T1000 (cell line): ENCODE measurements at regions not wholly inside any gene's neighbourhood (a gene's known extent, or its start where the extent isn't known, plus 50 kb on each side); places are given as distances from the start of the nearest gene placed in this dataset.

Experiments
- DNase-seq: peaks from one replicate; lab custom pipeline; 2025; ENCODE audit warnings: mixed read lengths; lab: John Stamatoyannopoulos, UW

DNA sequence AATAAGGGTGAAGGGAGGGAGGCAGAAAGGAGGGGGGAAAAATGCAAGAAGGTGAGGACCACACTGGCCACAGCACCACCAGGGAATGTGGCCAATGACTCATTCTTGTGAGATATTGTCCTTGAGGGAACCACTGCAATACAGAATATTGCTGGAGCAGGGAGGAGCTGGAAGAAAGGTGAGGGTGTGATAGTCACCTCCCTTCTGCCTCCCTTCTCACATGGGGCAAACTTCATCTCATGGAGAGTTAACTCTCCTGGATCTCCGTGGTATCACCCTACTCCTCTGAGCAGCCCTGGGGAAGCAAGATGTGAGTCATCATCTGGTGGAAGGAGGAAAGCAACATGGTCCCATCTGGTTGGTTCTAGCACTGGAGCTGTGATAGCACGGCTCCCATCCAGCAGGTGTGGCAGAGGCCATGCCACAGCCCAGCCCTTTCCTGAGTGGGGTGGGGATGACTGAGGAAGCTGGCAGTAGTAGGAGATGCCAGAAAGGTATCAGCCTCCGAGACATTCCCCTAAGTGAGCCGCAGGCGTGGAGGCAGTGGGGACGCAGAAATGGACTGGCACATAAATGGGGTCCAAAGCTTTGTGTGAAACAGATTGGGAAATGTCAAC lies 115.9 kb upstream of the LPP start:
- no peak for DNase-seq

DNA sequence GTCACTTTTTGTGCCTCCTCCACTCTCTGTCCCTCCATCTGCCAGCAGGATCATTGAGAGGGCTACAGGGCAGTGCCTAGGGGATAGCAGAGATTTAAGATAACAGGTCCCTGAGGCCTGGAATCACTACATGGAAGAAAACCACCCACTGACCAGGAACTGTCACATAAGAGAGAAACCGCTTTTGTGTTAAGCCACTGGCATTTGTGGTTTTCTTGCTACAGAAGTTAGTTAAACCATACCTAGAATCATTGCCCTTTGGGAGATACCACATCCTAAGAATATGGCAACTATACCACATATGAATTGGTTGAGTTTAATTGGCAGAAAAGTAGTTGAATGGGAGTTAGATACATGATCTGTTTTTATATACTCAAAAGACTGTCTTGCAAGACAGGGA lies 112.8 kb upstream of the LPP start:
- DNase-seq, result no peak

DNA sequence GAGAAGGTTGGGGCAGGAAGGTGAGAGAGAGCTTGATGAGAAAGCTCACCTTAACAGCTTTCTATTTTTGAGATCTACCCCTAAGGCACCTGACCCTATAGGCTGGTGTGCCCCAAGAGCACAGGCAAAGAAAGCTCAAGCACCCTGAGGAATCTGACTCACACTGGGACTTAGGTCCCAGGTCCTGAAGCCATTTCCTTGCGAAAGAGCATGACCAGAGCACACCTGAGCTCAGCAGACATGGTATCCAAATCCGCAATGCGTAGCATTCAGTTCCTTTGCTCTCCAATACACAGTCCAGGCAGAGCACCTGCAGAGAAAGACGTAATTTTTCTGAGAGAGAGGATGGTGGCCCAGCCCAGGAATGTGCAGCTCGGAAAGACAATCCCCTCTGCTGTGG lies 112.1 kb upstream of the LPP start:
- no peak for DNase-seq

DNA sequence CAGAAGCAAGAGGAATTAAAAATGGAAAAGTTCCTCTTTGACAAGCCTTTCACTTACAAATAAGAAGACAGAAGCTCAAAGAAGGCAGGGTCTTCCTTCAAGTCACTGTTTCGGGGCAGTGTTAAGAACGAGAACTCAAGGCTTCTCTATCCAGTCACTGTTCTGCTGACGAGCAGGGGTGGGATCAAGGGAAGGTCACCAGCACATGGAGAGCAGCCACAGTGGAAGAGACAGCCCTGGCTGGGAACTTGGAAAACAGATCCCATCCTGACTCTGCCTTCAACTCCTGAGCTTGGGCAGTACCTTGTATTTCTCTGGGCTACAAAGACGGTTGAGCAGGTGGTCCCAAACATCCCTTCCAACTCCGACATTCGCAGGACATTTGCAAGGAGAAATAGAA lies 111.5 kb upstream of the LPP start:
- DNase-seq, result no peak

DNA sequence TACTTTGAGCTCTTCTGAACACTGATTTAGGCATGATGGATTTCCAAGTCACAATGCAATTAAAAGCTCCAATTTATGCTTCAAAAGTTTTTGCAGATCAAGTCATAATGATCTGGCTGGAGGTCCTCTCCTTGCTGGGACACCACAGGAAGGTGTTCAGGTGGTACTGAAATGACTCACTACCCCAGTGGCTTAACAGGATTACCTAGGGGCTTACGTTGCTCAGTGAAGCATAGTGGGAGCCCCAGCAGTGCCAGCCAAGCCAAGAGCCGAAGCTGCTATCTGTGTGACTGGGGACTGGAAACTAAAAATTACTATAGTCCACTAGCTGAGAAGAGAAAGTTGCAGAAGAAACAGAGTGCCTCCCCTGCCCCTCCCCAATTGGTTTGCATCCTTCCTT lies 110.1 kb upstream of the LPP start:
- DNase-seq, result no peak

DNA sequence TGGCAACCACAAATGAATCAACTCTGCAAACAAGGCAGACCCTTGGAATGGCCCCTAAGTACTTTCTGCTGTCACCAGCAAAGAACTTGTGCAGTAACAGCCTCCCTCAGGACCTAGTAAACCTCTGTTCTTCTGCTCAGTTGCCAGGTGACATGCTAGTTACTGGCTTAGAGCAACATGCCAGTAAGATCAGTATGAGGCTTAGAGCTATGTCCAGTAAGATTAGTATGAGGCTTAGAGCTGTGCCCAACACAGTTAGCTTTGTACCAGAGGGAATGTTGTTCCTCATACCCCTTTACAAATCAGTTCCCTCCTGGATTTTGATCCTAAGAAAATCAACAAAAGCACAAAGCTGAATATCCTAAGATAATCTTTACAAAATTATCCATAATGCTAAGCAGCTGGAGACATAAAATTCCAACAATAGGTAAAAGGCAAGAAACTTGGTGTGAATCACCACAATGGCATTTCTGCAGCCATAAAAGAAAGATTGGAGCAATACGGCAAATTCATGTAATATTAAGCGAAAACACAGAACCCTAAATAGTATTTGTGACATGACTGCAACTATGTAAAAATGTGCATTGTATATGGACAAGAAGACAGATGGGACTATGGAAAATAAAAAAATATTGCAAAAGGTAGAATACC lies 107.3 kb upstream of the LPP start:
- DNase-seq, result no peak

DNA sequence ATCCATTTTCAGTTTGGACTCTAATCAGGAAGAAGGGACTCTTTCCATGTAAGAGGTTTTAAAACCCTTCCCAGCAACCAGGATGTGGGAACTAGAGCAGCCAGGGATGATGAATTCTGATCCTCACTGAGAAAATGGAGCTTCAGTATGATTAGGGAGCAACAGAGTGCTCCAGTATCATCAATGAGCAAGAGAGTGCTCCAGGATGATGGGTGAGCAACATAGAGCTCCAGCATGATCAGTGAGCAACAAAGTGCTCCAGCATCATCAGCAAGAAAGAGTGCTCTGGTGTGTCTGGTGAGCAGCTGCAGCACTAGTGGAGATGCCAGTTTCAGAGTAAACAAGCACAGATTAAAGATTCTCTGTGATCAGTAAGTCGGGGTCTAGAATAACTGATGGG lies 106.4 kb upstream of the LPP start:
- no peak for DNase-seq

DNA sequence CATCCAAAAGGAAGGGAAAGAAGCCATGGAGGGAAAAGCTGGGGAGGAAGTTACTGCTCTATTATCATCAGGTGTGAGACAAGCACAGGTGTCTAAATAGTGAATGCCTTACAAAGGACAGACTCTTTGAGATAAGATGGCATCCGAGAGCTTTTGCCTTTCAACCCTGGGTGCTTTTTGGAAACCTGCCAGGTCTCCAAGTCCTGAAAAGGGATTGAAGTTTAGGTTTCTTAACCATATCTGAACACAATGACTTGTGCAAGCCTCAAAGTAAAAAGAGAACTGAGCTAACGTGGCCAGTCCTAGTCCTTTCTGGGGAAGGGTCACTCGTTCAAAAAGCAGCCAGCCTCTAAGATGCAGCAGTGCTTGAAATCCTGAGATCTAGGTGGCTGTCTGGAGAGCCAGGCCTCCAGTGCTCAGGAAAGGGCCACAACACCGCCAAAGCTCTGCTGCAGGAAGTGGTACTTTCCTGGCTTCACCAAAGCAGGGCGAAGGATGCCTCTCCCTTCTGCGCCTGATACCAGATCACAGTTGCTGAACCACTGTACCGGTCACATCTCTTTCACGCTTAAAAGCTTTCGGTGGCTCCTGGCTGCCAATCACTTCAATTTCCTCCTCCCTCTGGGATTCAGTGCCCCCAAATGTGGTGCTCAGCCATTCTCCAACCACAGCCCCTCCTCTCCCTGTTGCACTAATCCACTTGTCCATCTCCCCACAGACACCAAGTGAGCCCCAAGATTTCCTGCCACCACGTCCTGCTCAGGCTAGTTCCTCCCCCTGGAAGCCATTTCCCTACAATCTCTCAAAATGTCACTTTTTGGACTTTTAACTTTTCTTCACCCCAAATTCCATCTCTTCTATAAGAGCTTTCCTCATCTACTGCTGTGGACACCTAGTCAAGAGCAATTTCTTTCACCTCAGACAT lies 104.1 kb upstream of the LPP start:
- DNase-seq, result no peak

DNA sequence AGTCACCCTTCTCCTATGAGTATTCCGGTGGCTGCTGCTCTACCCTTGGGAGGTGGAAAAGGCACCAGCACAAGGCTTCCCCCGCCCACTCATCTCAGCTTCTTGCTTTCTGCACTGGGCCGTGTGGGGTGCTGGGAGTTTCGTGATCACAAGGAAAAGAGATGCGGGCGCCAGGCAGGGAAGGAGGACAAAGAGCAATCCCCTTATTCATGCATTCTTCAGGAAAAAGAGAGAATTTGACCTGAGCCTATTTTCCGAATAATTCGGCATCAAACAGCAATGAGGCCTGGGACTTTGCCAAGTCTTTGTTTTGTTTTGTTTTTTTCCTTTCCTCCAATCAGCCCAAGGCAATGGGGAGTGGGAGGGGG lies 102.2 kb upstream of the LPP start:
- no peak for DNase-seq

DNA sequence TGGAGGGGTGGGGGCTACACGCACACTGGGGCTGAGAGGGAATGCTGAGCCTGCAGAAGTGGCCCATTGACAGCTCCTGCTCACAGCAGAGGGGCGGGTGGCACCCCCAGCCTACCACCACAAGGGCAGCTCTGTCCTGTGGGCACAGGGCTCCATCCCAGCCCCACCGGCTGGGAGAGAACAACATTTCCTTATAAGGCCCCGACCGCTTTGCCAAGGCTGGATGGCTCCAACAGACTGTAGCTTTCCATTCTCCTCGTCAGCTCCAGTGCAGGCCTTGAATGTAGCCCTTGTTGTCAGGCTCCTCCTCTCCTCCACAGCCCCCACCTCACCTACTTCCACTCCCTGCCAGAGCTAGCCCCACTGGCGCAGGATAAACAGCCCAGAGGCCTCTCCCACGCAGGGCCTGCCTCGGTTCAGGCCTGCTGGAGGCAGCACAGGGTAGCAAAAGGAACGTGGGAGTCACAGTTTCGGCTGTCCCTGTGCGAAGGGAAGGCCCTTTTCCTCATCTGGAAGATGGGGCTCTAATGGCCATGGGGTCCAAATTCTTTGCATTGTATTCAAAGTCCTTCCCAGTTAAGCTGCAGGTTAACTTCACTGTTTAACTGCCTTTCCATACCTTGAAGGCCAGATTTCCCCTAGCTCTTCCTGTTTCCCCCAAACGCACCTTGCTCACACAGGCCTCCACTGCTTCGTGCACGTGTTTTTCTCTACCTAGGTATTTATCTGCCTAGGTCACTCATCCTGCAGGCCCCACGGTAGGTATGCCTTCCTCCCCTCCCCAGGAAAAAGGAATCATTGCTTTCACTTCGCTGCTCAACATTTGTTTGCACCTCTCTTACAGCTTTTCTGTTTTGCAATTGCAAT lies 101.6 kb upstream of the LPP start:
- no peak for DNase-seq

DNA sequence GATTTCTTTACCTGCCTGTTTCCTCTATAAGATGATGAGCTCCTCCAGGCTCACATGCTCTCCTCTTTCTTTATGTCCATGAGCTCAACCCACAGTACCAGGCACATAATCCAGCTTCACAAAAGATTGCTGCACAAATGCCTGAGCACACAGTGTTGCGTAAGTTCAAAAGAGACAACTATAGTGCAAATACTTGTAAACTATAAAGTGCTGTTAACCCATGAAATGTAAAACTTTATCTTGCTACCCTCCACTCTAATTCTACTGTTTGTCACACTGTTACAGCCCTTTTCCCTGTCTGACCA lies 101.0 kb upstream of the LPP start:
- no peak for DNase-seq

DNA sequence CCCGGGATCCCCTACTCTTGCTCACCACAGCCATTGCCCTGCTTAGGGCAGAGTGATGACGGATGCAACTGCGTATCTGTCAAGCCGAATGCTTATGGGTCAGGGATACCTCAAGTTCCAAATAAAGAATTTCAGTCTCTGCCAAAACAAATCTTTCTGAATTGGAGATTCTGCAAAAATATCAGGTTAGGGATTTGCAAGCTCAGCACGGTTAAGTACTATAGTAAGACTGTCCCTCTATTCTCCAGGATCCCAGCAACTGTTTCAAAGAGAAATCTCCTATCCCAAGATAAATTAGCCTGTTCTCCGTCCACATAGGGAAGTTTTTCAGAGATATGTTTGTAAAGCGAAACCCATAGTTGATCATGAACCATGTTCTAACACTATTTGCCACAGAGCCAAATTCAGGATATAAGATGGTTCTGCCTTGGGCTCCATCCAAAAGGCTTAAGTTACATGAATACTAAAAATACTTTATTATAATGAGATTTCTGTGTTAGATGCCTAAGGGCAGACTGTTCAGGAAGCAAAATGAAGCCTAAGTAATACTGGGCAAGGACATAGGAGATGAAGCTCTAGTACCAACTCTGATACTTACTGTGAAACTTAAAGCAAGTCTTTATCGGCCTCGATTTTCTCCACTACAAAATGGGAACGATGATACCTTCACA lies 100.1 kb upstream of the LPP start:
- DNase-seq, result no peak

DNA sequence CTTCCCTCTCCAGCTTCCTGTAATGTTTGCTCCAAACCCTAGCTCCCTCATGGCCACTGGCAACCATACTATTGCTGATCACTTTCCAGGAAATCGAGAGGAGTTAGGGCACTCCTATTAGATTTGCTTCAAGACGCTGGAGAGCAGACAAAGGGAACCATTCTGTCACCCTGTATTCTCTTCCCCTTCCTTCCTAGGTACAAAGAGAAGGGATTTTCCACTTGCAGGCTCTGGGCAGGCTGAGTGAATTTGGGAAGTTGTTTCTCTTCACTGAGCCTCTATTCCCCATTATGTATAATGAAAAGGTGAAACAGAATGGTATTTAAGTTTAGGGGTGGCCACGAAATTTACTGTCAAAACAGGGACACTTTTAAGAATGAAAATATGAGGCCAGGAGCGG lies 99.4 kb upstream of the LPP start:
- no peak for DNase-seq

DNA sequence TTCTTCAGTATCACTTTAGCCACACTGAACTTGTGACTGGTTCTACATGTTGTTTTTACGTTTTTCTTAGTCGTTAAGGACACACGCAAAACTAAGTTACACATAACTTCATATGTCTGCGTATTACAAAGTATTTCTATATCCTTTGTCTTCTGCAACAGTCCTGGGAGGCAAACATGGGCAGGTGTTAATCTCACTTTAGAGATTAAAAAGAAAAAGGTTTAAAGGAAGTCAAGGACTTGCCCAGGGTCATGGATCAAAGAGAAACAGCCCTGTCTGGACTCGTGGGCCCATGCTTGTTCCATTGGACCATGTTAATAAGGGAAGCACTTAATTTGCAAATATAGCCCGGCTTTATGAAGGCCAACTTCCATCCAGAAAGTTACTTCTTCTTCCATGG lies 98.6 kb upstream of the LPP start:
- DNase-seq, result no peak

DNA sequence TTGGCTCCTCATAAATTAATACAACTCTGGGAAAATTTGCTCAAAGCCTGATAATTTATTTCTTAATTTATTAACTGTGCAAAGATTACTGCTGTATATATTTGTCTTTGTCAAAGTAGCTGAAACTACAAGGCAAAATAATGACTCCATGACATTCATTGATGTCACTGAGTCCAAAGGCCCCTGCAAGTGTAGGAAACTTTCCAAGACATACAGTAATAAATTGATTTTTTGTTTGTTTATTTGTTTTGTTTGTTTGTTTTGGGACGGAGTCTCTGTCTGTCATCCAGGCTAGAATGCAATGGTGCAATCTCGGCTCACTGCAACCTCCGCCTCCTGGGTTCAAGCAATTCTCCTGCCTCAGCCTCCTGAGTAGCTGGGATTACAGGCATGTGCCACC lies 96.8 kb upstream of the LPP start:
- no peak for DNase-seq

DNA sequence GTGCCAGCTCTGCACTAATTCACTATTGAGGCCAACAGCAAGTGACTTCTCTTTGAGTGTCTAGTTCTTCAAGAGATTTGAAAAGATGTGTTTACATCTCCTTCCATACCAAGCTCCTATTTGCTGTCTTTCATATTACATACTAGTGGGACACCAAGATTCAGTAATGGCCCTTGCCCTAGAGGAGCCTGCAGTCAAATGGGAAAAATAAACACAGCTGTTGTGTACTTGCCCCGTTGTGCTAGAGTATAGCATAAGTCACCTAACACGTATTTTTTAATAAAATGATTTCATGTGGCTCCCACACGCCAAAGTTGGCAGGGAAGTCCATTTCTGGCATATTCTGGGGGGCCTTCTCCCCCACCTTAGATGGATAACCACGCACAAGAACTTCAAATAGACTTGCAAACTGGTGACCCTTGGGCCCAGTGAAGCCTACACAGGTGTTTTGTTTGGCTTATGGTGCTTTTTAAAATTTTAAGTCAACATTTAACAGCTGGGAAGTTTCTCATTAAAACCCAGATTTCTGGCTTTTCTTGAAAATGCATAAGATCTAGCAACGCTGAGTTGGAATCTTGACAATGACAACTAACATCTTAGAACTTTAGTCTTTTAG lies 95.3 kb upstream of the LPP start:
- DNase-seq, result no peak

DNA sequence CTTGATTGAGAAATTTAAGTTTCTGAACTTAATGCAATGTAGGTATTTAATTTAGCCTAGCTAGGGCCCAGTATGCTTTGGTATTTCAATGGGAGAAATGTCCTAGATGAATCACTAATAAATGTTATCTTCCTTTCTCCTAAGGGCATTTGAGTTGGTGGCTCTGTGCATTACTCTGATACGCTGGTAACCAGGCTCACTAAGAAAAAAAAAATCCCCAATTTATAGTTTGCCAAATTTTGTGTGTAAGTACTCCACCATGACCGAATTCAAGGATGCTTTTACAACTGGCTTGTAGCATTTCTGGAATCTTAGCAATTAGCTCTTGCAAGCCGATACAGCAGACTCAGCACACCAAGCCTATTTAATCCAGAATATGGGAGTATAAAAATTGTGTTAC lies 94.6 kb upstream of the LPP start:
- DNase-seq, result no peak

DNA sequence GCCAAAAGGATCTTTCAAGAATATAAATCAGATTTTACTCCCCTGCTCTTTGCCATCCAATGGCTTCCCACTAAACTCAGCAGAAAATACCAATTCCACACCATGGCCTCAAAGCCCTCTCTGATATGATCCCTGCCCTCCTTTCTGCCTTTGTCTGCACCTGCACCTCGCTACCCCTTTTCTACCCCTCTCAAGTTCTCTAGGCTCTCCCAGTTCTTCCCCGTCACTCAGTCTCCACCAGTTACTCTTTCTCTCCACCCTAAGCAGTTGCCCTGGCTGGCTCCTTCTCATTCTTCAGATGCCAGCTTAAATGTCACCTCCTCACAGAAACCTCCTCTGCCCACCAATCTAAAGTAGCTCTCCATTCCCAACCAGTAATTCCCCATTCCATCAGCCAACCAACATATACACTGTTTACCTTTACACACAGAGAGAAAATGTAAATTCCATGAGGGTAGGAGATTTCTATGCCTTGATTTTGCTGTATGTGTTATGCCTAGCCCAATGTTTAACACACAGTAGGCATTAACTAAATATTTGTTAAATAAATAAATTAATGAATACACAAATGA lies 93.6 kb upstream of the LPP start:
- no peak for DNase-seq

DNA sequence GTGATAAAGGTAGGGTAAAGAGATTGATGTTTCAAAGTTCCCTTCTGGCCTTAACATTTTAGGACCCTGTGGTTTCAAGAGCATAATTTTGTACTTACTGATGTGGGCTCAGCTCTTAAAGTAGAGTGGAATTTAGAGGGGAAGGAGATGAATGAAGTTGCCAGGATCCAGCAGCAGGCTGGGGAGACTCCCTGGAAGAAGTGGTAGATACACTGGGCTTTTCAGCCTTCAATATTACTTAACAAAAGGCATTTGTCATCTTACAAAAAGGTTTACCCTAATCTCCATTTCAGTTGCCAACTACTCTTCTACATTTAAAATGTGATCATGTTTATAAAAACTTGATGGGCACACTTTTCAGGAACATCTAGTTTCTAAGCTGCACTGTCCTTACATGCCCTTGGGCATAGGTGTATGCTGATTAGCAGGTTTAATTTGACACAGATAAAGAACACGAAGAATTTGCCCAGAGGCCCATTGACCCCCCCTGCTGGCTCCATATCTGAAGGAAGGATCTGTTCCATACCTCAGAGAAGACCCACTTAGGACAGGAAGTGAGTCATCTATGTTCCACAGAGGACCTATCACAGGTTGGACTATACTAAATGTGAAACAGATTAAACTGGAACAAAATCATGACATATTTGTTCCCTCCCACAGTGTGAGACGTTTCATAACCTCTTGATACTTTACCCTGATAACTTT lies 93.0 kb upstream of the LPP start:
- DNase-seq, result peak; percentile 12

DNA sequence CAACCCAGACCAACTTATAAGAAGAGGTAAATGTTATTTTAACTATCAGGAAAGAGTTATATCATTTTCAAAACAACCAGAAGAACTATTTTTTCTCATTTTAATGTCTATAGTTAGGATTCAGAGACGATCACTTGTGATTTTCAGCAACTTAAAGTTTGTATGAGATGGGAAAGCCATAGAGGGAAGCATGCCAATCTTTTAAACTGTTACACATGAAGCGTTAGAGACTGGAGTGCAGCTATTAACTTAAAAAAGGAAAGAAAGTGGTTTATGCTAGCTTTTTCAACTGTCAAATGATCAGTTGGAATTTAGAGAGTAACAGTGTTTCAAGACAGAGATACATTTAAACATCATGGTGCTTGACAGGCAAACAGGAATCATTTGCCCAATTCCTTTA lies 91.7 kb upstream of the LPP start:
- no peak for DNase-seq
